ENCODE measurements at regions not wholly inside any gene's neighbourhood (a gene's known extent, or its start where the extent isn't known, plus 50 kb on each side); places are given as distances from the start of the nearest gene placed in this dataset.

- no peaks in the 10 kb centered on the region for H3K4me1 ChIP-seq (ENCODE audit: low read length)
- no peaks in the 10 kb centered on the region for H3K79me2 ChIP-seq (ENCODE audit: low read length)
- H2AFZ ChIP-seq (ENCODE audit: low read length): no peak overlapping the region
- no peak overlapping the region for H3K9ac ChIP-seq (ENCODE audit: low read length)
- TF ChIP-seq, protein P1, sequence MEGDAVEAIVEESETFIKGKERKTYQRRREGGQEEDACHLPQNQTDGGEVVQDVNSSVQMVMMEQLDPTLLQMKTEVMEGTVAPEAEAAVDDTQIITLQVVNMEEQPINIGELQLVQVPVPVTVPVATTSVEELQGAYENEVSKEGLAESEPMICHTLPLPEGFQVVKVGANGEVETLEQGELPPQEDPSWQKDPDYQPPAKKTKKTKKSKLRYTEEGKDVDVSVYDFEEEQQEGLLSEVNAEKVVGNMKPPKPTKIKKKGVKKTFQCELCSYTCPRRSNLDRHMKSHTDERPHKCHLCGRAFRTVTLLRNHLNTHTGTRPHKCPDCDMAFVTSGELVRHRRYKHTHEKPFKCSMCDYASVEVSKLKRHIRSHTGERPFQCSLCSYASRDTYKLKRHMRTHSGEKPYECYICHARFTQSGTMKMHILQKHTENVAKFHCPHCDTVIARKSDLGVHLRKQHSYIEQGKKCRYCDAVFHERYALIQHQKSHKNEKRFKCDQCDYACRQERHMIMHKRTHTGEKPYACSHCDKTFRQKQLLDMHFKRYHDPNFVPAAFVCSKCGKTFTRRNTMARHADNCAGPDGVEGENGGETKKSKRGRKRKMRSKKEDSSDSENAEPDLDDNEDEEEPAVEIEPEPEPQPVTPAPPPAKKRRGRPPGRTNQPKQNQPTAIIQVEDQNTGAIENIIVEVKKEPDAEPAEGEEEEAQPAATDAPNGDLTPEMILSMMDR (IDR thresholded peaks at IDR 0.05; ENCODE audit: low read length): no peak
- no peak for TF ChIP-seq EZH2phosphoT487 (IDR thresholded peaks at IDR 0.05; ENCODE audit: low read length)
- no peak for TF ChIP-seq EZH2 (optimal IDR thresholded peaks at IDR 0.05; ENCODE audit: low read depth, low read length)
- H3K9me3 ChIP-seq (replicated peaks; ENCODE audit: insufficient read depth, low read length): no peaks in the 10 kb centered on the region; the same call in 1 of the 2 replicates
- no peaks in the 10 kb centered on the region for H3K9me2 ChIP-seq (replicated peaks; ENCODE audit: insufficient read depth, low read length)
- H3K4me2 ChIP-seq (ENCODE audit: low read depth, low read length): no peak overlapping the region
- no peak overlapping the region for H3K27ac ChIP-seq (ENCODE audit: low read length)
- H3K36me3 ChIP-seq (replicated peaks; ENCODE audit: insufficient read depth, low read length): no peaks in the 10 kb centered on the region
- H3F3A ChIP-seq (ENCODE audit: insufficient read depth, low read length): no peaks in the 10 kb centered on the region
- H4K20me1 ChIP-seq (ENCODE audit: insufficient read depth, low read length): no peaks in the 10 kb centered on the region
- no peak overlapping the region for H3K4me3 ChIP-seq (ENCODE audit: low read length)
- no peaks in the 10 kb centered on the region for H3K27me3 ChIP-seq (replicated peaks; ENCODE audit: insufficient read depth, low read length)
- no peak for DNase-seq
Measured at GRCh38 chrX:125953814-125954213, 212.3 kb downstream of the DCAF12L2 start.

GRCh38 chrX:125954236-125954635 lies 211.9 kb downstream of the DCAF12L2 start:
- no peaks in the 10 kb centered on the region for H3F3A ChIP-seq (ENCODE audit: insufficient read depth, low read length)
- no peak overlapping the region for H2AFZ ChIP-seq (ENCODE audit: low read length)
- H4K20me1 ChIP-seq (ENCODE audit: insufficient read depth, low read length): no peaks in the 10 kb centered on the region
- H3K79me2 ChIP-seq (ENCODE audit: low read length): no peaks in the 10 kb centered on the region
- H3K9me3 ChIP-seq (replicated peaks; ENCODE audit: insufficient read depth, low read length): no peaks in the 10 kb centered on the region; the same call in 1 of the 2 replicates
- H3K36me3 ChIP-seq (replicated peaks; ENCODE audit: insufficient read depth, low read length): no peaks in the 10 kb centered on the region
- no peaks in the 10 kb centered on the region for H3K9me2 ChIP-seq (replicated peaks; ENCODE audit: insufficient read depth, low read length)
- TF ChIP-seq, protein P1 (IDR thresholded peaks at IDR 0.05; ENCODE audit: low read length): no peak
- TF ChIP-seq EZH2 (optimal IDR thresholded peaks at IDR 0.05; ENCODE audit: low read depth, low read length): no peak
- no peak for TF ChIP-seq EZH2phosphoT487 (IDR thresholded peaks at IDR 0.05; ENCODE audit: low read length)
- no peak overlapping the region for H3K9ac ChIP-seq (ENCODE audit: low read length)
- no peak overlapping the region for H3K4me2 ChIP-seq (ENCODE audit: low read depth, low read length)
- no peaks in the 10 kb centered on the region for H3K4me1 ChIP-seq (ENCODE audit: low read length)
- no peak overlapping the region for H3K27ac ChIP-seq (ENCODE audit: low read length)
- H3K27me3 ChIP-seq (replicated peaks; ENCODE audit: insufficient read depth, low read length): no peaks in the 10 kb centered on the region
- no peak for DNase-seq
- H3K4me3 ChIP-seq (ENCODE audit: low read length): no peak overlapping the region

DNA sequence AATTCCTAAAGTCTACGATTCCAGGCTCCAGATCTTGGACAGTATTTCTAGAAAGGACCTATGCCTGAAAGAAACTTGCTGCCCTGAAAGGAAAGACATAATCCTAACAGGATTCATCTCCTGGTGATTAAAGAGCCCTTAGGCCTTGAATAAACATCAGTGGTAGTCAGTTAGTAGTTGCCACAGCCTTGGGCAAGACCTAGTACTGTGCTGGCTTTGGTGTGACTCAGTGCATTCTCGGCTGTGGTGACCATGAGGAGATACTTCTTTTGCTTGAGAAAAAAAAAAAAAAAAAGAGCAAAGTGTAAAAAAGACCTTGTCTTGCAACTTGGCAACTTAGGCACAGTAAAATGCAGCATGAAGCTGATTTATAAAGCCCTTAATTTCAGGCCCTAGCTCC lies 188.2 kb downstream of the DCAF12L2 start:
- Histone ChIP-seq H3K9ac (ENCODE audit: low read length) (no peak overlapping the region), H3K36me3 (replicated peaks; ENCODE audit: insufficient read depth, low read length) (no peaks in the 10 kb centered on the region), H3K9me2 (replicated peaks; ENCODE audit: insufficient read depth, low read length) (no peaks in the 10 kb centered on the region), H3K9me3 (replicated peaks; ENCODE audit: insufficient read depth, low read length) (no peaks in the 10 kb centered on the region), H4K20me1 (ENCODE audit: insufficient read depth, low read length) (no peaks in the 10 kb centered on the region), H2AFZ (ENCODE audit: low read length) (no peak overlapping the region), H3F3A (ENCODE audit: insufficient read depth, low read length) (no peaks in the 10 kb centered on the region), H3K79me2 (ENCODE audit: low read length) (no peaks in the 10 kb centered on the region), H3K4me1 (ENCODE audit: low read length) (no peaks in the 10 kb centered on the region), H3K27me3 (replicated peaks; ENCODE audit: insufficient read depth, low read length) (no peaks in the 10 kb centered on the region), H3K4me3 (ENCODE audit: low read length) (no peak overlapping the region), H3K27ac (ENCODE audit: low read length) (no peak overlapping the region), H3K4me2 (ENCODE audit: low read depth, low read length) (no peak overlapping the region)
- no peak for DNase-seq
- TF ChIP-seq, protein P1 (IDR thresholded peaks at IDR 0.05; ENCODE audit: low read length): no peak
- no peak for TF ChIP-seq EZH2 (optimal IDR thresholded peaks at IDR 0.05; ENCODE audit: low read depth, low read length)
- no peak for TF ChIP-seq EZH2phosphoT487 (IDR thresholded peaks at IDR 0.05; ENCODE audit: low read length)

Measured in MM.1S (cell line).